Endothelial cell of umbilical vein (primary cell): ENCODE measurements at regions not wholly inside any gene's neighbourhood (a gene's known extent, or its start where the extent isn't known, plus 50 kb on each side); places are given as distances from the start of the nearest gene placed in this dataset.

ENCODE experiments used
- EZH2 ChIP-seq: IDR thresholded peaks from 2 replicates; pipeline ENCODE4 v1.6.1; 2012; ENCODE audit warnings: borderline replicate concordance, low read depth, mild to moderate bottlenecking, moderate library complexity, low read length, inconsistent platforms; ENCODE audit not compliant: severe bottlenecking
- TF ChIP-seq, protein P1 (sequence below), 2 donors: IDR thresholded peaks; 1 replicate in 1 of 2; 2 replicates in 1 of 2; pipeline ENCODE4 v1.5.1; 2011; ENCODE audit warnings: low read length in 2 of 2, mild to moderate bottlenecking in 2 of 2, moderate library complexity in 2 of 2, control low read depth in 1 of 2, inconsistent platforms in 1 of 2, low read depth in 1 of 2; ENCODE audit not compliant: insufficient read depth in 1 of 2; ENCODE audit errors: extremely low read depth in 1 of 2

DNA sequence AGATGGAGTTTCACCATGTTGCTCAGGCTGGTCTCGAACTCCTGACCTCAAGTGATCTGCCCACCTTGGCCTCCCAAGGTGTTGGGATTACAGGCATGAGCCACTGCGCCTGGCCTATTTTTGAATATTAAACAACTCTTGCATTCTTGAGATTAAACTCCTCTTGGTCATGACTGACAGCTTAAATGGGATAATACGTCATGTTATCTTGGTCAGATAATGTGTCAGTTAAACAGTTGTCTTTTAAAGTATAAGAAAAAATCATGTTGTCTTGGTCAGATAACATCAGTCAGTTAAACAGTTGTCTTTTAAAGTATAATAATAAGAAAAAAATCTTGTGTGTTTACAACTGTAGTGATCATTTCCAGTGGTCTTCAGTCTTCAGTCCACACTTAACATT, 73.6 kb upstream of the SYPL1 start:
- TF ChIP-seq, protein P1, sequence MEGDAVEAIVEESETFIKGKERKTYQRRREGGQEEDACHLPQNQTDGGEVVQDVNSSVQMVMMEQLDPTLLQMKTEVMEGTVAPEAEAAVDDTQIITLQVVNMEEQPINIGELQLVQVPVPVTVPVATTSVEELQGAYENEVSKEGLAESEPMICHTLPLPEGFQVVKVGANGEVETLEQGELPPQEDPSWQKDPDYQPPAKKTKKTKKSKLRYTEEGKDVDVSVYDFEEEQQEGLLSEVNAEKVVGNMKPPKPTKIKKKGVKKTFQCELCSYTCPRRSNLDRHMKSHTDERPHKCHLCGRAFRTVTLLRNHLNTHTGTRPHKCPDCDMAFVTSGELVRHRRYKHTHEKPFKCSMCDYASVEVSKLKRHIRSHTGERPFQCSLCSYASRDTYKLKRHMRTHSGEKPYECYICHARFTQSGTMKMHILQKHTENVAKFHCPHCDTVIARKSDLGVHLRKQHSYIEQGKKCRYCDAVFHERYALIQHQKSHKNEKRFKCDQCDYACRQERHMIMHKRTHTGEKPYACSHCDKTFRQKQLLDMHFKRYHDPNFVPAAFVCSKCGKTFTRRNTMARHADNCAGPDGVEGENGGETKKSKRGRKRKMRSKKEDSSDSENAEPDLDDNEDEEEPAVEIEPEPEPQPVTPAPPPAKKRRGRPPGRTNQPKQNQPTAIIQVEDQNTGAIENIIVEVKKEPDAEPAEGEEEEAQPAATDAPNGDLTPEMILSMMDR (IDR thresholded peaks at IDR 0.05; ENCODE audit: extremely low read depth in 1 of 2, insufficient read depth in 1 of 2, low read depth in 1 of 2, low read length in 2 of 2), result no peak
- no peak for TF ChIP-seq EZH2
